PC-9 (cell line): ENCODE measurements at regions not wholly inside any gene's neighbourhood (a gene's known extent, or its start where the extent isn't known, plus 50 kb on each side); places are given as distances from the start of the nearest gene placed in this dataset.
"Not testable (repeated sequence)": the region's sequence is repeated elsewhere in the genome, so short reads cannot be mapped to it uniquely, and the experiment has no call there.

Source experiments
- BruUV-seq: library from RNA; stranded (reverse); fragments of 400-500 nt; replicated peaks from 2 replicates; lab custom pipeline; 2021; lab: Mats Ljungman, UMichigan
- CTCF ChIA-PET: fragments of 300-600 bp; sonication (Branson Sonifier 250); formaldehyde crosslinking; loops from one replicate; lab custom pipeline; 2022; ENCODE audit warnings: antibody characterized with exemption; lab: Charles Lee
- POLR2A ChIA-PET: fragments of 300-600 bp; sonication (Branson Sonifier 250); formaldehyde crosslinking; loops from one replicate; lab custom pipeline; 2022; ENCODE audit warnings: antibody characterized with exemption; ENCODE audit not compliant: unreplicated experiment; lab: Charles Lee
- DNase-seq, 2 experiments: peaks; one replicate each; pipeline versions ENCODE4 v3.0.0 to v3.0.0-alpha.2; 2015 to 2022; ENCODE audit warnings: mixed read lengths in 1 of 2
- H2AFZ ChIP-seq: fragments of 200-600 bp; sonication (generic); 2 replicates; pipeline ENCODE4 v1.8.1; 2017; ENCODE audit warnings: antibody characterized with exemption
- H3F3A ChIP-seq: fragments of 200-600 bp; sonication (generic); 2 replicates; pipeline ENCODE4 v1.8.1; 2017; ENCODE audit warnings: antibody characterized with exemption, mild to moderate bottlenecking, low read depth; ENCODE audit not compliant: insufficient read depth
- H3K27ac ChIP-seq: fragments of 200-600 bp; sonication (generic); 2 replicates; pipeline ENCODE4 v1.6.1; 2016; ENCODE audit warnings: mixed run types
- H3K27me3 ChIP-seq: fragments of 200-600 bp; sonication (generic); 2 replicates; pipeline ENCODE4 v1.6.1; 2016; ENCODE audit warnings: low read depth, mixed run types; ENCODE audit not compliant: insufficient read depth
- H3K36me3 ChIP-seq: fragments of 200-600 bp; sonication (generic); 2 replicates; pipeline ENCODE4 v1.6.1; 2016; ENCODE audit warnings: low read depth, mixed run types
- H3K4me1 ChIP-seq: fragments of 200-600 bp; sonication (generic); replicated peaks from 2 replicates; pipeline ENCODE4 v1.6.1; 2016; ENCODE audit warnings: mixed run types; ENCODE audit not compliant: insufficient read depth
- H3K4me2 ChIP-seq: fragments of 200-600 bp; sonication (generic); 2 replicates; pipeline ENCODE4 v1.6.1; 2017; ENCODE audit warnings: mixed run types
- H3K4me3 ChIP-seq: fragments of 200-600 bp; sonication (generic); 2 replicates; pipeline ENCODE4 v1.6.1; 2016; ENCODE audit warnings: mixed run types
- H3K79me2 ChIP-seq: fragments of 200-600 bp; sonication (generic); 2 replicates; pipeline ENCODE4 v1.6.1; 2017; ENCODE audit warnings: low read depth, mixed run types
- H3K9me2 ChIP-seq: fragments of 200-600 bp; sonication (generic); 2 replicates; pipeline ENCODE4 v1.8.1; 2017; ENCODE audit warnings: mild to moderate bottlenecking; ENCODE audit not compliant: insufficient read depth
- H3K9me3 ChIP-seq: fragments of 200-600 bp; sonication (generic); 2 replicates; pipeline ENCODE4 v1.8.1; 2016; ENCODE audit warnings: low read depth; ENCODE audit not compliant: insufficient read depth
- H4K20me1 ChIP-seq: fragments of 200-600 bp; sonication (generic); 2 replicates; pipeline ENCODE4 v1.8.1; 2017; ENCODE audit not compliant: insufficient read depth
- EZH2 ChIP-seq: fragments of 200-600 bp; sonication (generic); IDR thresholded peaks from 2 replicates; pipeline ENCODE4 v1.8.0; 2017; ENCODE audit warnings: antibody characterized with exemption, low read depth
- intact Hi-C: fragments of 100-400 bp; cut with micrococcal nuclease; formaldehyde crosslinking; loops from one replicate; pipeline ENCODE4 v1.10.0; 2022; ENCODE audit not compliant: unreplicated experiment
- TF ChIP-seq, protein P1 (sequence below): fragments of 200-600 bp; sonication (generic); conservative IDR thresholded peaks from 2 replicates; pipeline ENCODE4 v1.6.1; 2017; ENCODE audit warnings: mixed run types, antibody characterized with exemption, mild to moderate bottlenecking, moderate library complexity

DNA sequence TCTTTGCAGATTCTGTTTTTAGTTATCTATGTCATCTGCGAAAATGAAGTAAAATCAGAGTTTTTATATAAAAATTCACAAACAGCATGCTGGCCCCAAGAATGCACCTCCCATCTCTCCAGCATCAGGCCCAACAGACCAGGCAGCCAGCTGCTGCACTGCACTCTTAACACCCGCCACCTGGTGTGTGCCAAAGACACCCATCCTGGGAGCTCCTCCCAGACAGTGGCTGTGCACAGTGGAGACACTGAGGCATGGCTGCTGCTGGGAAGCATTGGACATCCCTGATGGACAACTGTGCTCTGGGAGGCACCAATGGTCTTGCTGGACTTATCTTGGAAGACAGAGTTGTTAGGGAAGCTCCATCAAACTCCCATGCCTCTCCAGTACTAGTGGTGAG, 817.2 kb downstream of the TMEM121 start:
- no peaks in the 10 kb centered on the region for H3K9me2 ChIP-seq
- H2AFZ ChIP-seq, result no peak overlapping the region
- intact Hi-C loops, result no loop called here
- CTCF ChIA-PET, result no interaction called here
- H3K36me3 ChIP-seq, result no peaks in the 10 kb centered on the region
- no peaks in the 10 kb centered on the region for H4K20me1 ChIP-seq
- H3K9me3 ChIP-seq, result no peaks in the 10 kb centered on the region
- H3F3A ChIP-seq, result no peaks in the 10 kb centered on the region
- POLR2A ChIA-PET, result no interaction called here
- H3K27me3 ChIP-seq, result no peaks in the 10 kb centered on the region
- H3K4me3 ChIP-seq, result no peak overlapping the region
- no peaks in the 10 kb centered on the region for H3K79me2 ChIP-seq
- no peaks in the 10 kb centered on the region for H3K4me1 ChIP-seq
- no peak overlapping the region for H3K27ac ChIP-seq
- BruUV-seq, result no TSS peak
- no peak overlapping the region for H3K4me2 ChIP-seq
- DNase-seq, result no peak
- no peak for TF ChIP-seq EZH2
- TF ChIP-seq, protein P1, sequence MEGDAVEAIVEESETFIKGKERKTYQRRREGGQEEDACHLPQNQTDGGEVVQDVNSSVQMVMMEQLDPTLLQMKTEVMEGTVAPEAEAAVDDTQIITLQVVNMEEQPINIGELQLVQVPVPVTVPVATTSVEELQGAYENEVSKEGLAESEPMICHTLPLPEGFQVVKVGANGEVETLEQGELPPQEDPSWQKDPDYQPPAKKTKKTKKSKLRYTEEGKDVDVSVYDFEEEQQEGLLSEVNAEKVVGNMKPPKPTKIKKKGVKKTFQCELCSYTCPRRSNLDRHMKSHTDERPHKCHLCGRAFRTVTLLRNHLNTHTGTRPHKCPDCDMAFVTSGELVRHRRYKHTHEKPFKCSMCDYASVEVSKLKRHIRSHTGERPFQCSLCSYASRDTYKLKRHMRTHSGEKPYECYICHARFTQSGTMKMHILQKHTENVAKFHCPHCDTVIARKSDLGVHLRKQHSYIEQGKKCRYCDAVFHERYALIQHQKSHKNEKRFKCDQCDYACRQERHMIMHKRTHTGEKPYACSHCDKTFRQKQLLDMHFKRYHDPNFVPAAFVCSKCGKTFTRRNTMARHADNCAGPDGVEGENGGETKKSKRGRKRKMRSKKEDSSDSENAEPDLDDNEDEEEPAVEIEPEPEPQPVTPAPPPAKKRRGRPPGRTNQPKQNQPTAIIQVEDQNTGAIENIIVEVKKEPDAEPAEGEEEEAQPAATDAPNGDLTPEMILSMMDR, result no peak

- H3F3A ChIP-seq, CTCF ChIA-PET, H3K27me3 ChIP-seq, H3K4me2 ChIP-seq, H4K20me1 ChIP-seq, H3K79me2 ChIP-seq, H3K9me2 ChIP-seq, DNase-seq, H2AFZ ChIP-seq, H3K36me3 ChIP-seq, H3K4me3 ChIP-seq, H3K9me3 ChIP-seq, intact Hi-C loops, POLR2A ChIA-PET, H3K4me1 ChIP-seq, BruUV-seq, H3K27ac ChIP-seq: not testable (repeated sequence)
These were observed 817.8 kb downstream of the TMEM121 start for GRCh38 chr14:106344065-106344614.

DNA sequence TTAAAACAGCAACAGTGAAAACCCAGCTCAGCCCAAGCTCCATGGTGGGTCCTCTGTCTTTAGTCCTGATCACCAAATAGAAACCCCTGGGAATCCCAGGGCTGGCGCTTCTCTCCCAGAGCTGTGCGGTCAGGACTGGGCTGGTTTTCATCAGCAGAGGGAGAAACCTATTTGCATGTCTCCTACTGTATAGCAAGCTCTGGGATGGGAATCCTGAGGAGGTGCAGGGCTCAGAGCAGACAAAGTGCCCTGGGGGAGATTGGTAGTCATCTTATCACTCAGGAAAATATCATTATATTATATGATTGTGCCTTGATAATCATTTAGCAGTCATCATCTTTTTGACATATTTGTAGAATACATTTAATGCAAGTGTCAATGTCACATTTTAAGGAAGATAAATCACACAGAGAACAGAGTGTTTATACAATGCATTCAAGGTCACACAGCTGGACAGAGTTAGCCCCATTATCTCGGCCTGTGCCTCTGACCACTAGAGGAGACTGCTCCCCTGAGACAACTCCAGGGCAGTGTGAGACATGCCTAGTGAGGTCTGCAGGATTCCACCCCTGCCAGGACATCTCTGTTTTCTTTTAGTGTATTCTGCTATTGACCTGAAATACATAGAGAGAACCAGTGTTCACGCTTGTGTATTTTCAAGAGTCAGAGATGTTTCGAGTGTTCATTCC, 818.6 kb downstream of the TMEM121 start:
- H3K36me3 ChIP-seq, BruUV-seq, DNase-seq, H3K79me2 ChIP-seq, H3F3A ChIP-seq, H3K27me3 ChIP-seq, CTCF ChIA-PET, H3K4me1 ChIP-seq, H3K4me3 ChIP-seq, H3K9me2 ChIP-seq, H3K9me3 ChIP-seq, H3K4me2 ChIP-seq, POLR2A ChIA-PET, H3K27ac ChIP-seq, H4K20me1 ChIP-seq, intact Hi-C loops, H2AFZ ChIP-seq: not testable (repeated sequence)

GRCh38 chr14:106346084-106346483, 819.7 kb downstream of the TMEM121 start:
- no peaks in the 10 kb centered on the region for H3K9me2 ChIP-seq
- no peak overlapping the region for H3K27ac ChIP-seq
- POLR2A ChIA-PET, result no interaction called here
- H3K27me3 ChIP-seq, result no peaks in the 10 kb centered on the region
- DNase-seq, result no peak
- no peaks in the 10 kb centered on the region for H3K36me3 ChIP-seq
- H3K4me1 ChIP-seq, result no peaks in the 10 kb centered on the region
- no peaks in the 10 kb centered on the region for H3F3A ChIP-seq
- no peaks in the 10 kb centered on the region for H3K9me3 ChIP-seq
- intact Hi-C loops, result no loop called here
- CTCF ChIA-PET, result no interaction called here
- no peak overlapping the region for H3K4me3 ChIP-seq
- no TSS peak for BruUV-seq
- H3K79me2 ChIP-seq, result no peaks in the 10 kb centered on the region
- no peak overlapping the region for H3K4me2 ChIP-seq
- H2AFZ ChIP-seq, result no peak overlapping the region
- no peaks in the 10 kb centered on the region for H4K20me1 ChIP-seq
- TF ChIP-seq, protein P1, result no peak
- TF ChIP-seq EZH2, result no peak
